ENCODE measurements at regions not wholly inside any gene's neighbourhood (a gene's known extent, or its start where the extent isn't known, plus 50 kb on each side); places are given as distances from the start of the nearest gene placed in this dataset.

GRCh38 chrX:102832661-102833060 lies 104.4 kb upstream of the RAB40AL start:
- TF ChIP-seq TAF1 (conservative IDR thresholded peaks at IDR 0.05): no peak
- TF ChIP-seq MAX (IDR thresholded peaks at IDR 0.05): no peak
- TF ChIP-seq YY1 (IDR thresholded peaks at IDR 0.05): no peak
- no peak for TF ChIP-seq CTCF (IDR thresholded peaks at IDR 0.05; ENCODE audit: low read depth, low read length, missing input control)
- TF ChIP-seq REST (IDR thresholded peaks at IDR 0.05): no peak
- TF ChIP-seq NR2F2 (IDR thresholded peaks at IDR 0.05): no peak
- no peak for TF ChIP-seq ZBTB33 (IDR thresholded peaks at IDR 0.05)
- TF ChIP-seq RXRA (IDR thresholded peaks at IDR 0.05): no peak
- no peak for TF ChIP-seq RAD21 (IDR thresholded peaks at IDR 0.05)
- no peak for TF ChIP-seq GABPA (IDR thresholded peaks at IDR 0.05 in 1 of 2, conservative IDR thresholded peaks at IDR 0.05 in 1 of 2)
- TF ChIP-seq JUND (IDR thresholded peaks at IDR 0.05): no peak
- no peak for TF ChIP-seq SP1 (IDR thresholded peaks at IDR 0.05)
